Mesenchymal stem cell (in vitro differentiated cells and primary cell): ENCODE measurements at regions not wholly inside any gene's neighbourhood (a gene's known extent, or its start where the extent isn't known, plus 50 kb on each side); places are given as distances from the start of the nearest gene placed in this dataset.

Experiments
- DNase-seq: peaks from one replicate; pipeline ENCODE4 v3.0.0-alpha.2; 2013
- H2AFZ ChIP-seq: one replicate; pipeline ENCODE4 v1.6.1; 2013; ENCODE audit warnings: low read depth, mild to moderate bottlenecking, control low read depth, inconsistent platforms, low read length, moderate library complexity
- H2AK5ac ChIP-seq: 2 replicates; pipeline ENCODE4 v1.6.1; 2013; ENCODE audit warnings: low read length, moderate library complexity, mild to moderate bottlenecking, inconsistent platforms; ENCODE audit not compliant: severe bottlenecking
- H2BK120ac ChIP-seq: one replicate; pipeline ENCODE4 v1.6.1; 2013; ENCODE audit warnings: low read depth, mild to moderate bottlenecking, inconsistent platforms, low read length, moderate library complexity
- H2BK12ac ChIP-seq, 2 experiments: one replicate each; pipeline ENCODE4 v1.6.1; 2013; ENCODE audit warnings: inconsistent platforms in 2 of 2, low read length in 2 of 2, mild to moderate bottlenecking in 2 of 2, moderate library complexity in 2 of 2, control low read depth in 1 of 2
- H2BK15ac ChIP-seq: one replicate; pipeline ENCODE4 v1.6.1; 2013; ENCODE audit warnings: mild to moderate bottlenecking, low read depth, inconsistent platforms; ENCODE audit not compliant: poor library complexity, severe bottlenecking
- H2BK5ac ChIP-seq: 2 replicates; pipeline ENCODE4 v1.6.1; 2013; ENCODE audit warnings: low read depth, mild to moderate bottlenecking, low read length, control low read depth, inconsistent platforms; ENCODE audit not compliant: poor library complexity, severe bottlenecking
- H3K14ac ChIP-seq, 2 experiments: one replicate each; pipeline ENCODE4 v1.6.1; 2013; ENCODE audit warnings: inconsistent platforms in 2 of 2, low read length in 2 of 2, control low read depth in 1 of 2, mild to moderate bottlenecking in 1 of 2, moderate library complexity in 1 of 2
- H3K18ac ChIP-seq, 2 experiments: one replicate each; pipeline ENCODE4 v1.6.1; 2013; ENCODE audit warnings: inconsistent platforms in 2 of 2, low read length in 2 of 2, control low read depth in 1 of 2, low read depth in 1 of 2, mild to moderate bottlenecking in 1 of 2
- H3K23ac ChIP-seq, 2 experiments: one replicate each; pipeline ENCODE4 v1.6.1; 2013; ENCODE audit warnings: inconsistent platforms in 2 of 2, low read length in 2 of 2, mild to moderate bottlenecking in 2 of 2, moderate library complexity in 2 of 2, control low read depth in 1 of 2
- H3K27ac ChIP-seq: 2 replicates; pipeline ENCODE4 v1.5.1; 2013; ENCODE audit warnings: mild to moderate bottlenecking, moderate library complexity, low read length, control low read depth, inconsistent platforms; ENCODE audit not compliant: poor library complexity, severe bottlenecking
- H3K27me3 ChIP-seq, 2 experiments: 2 replicates each; pipeline versions ENCODE4 v1.6.1 to v1.7.0; 2013; ENCODE audit warnings: low read length in 2 of 2, mild to moderate bottlenecking in 2 of 2, moderate library complexity in 2 of 2, control low read depth in 1 of 2, inconsistent platforms in 1 of 2; ENCODE audit not compliant: control insufficient read depth in 1 of 2, insufficient read depth in 1 of 2
- H3K36me3 ChIP-seq, 2 experiments: 2 replicates each; pipeline versions ENCODE4 v1.6.1 to v1.7.0; 2013; ENCODE audit warnings: low read length in 2 of 2, control low read depth in 1 of 2, inconsistent platforms in 1 of 2, low read depth in 1 of 2, mild to moderate bottlenecking in 1 of 2; ENCODE audit not compliant: insufficient read depth in 2 of 2, control insufficient read depth in 1 of 2
- H3K4ac ChIP-seq, 2 experiments: one replicate each; pipeline ENCODE4 v1.6.1; 2013; ENCODE audit warnings: inconsistent platforms in 2 of 2, low read length in 2 of 2, mild to moderate bottlenecking in 2 of 2, moderate library complexity in 2 of 2, control low read depth in 1 of 2, low read depth in 1 of 2
- H3K4me1 ChIP-seq: 2 replicates; pipeline ENCODE4 v1.6.1; 2013; ENCODE audit warnings: low read depth, low read length, control low read depth; ENCODE audit not compliant: control insufficient read depth, insufficient read depth
- H3K4me2 ChIP-seq: 2 replicates; pipeline ENCODE4 v1.6.1; 2013; ENCODE audit warnings: low read length, mild to moderate bottlenecking, inconsistent platforms; ENCODE audit not compliant: poor library complexity, severe bottlenecking
- H3K4me3 ChIP-seq, 2 experiments: 2 replicates each; pipeline versions ENCODE4 v1.5.1 to v1.7.0; 2013; ENCODE audit warnings: low read length in 2 of 2, mild to moderate bottlenecking in 2 of 2, control low read depth in 1 of 2, low read depth in 1 of 2; ENCODE audit not compliant: insufficient read depth in 1 of 2
- H3K79me1 ChIP-seq: replicated peaks from 2 replicates; pipeline ENCODE4 v1.6.1; 2013; ENCODE audit warnings: mild to moderate bottlenecking, control low read depth, low read length, inconsistent platforms; ENCODE audit not compliant: poor library complexity, severe bottlenecking
- H3K9ac ChIP-seq: 2 replicates; pipeline ENCODE4 v1.7.0; 2013; ENCODE audit warnings: mild to moderate bottlenecking, low read length, moderate library complexity
- H3K9me3 ChIP-seq: 2 replicates; pipeline ENCODE4 v1.7.0; 2013; ENCODE audit warnings: mild to moderate bottlenecking, low read length; ENCODE audit not compliant: control insufficient read depth
- H4K8ac ChIP-seq: one replicate; pipeline ENCODE4 v1.6.1; 2013; ENCODE audit warnings: inconsistent platforms, mild to moderate bottlenecking, low read length, moderate library complexity
- H4K91ac ChIP-seq: one replicate; pipeline ENCODE4 v1.6.1; 2013; ENCODE audit warnings: mild to moderate bottlenecking, low read length, inconsistent platforms
- WGBS: methylation state at CpG from one replicate; pipeline ENCODE4 v1.1.7; 2013; ENCODE audit warnings: mixed read lengths; 5-methylcytosine and 5-hydroxymethylcytosine counted together

DNA sequence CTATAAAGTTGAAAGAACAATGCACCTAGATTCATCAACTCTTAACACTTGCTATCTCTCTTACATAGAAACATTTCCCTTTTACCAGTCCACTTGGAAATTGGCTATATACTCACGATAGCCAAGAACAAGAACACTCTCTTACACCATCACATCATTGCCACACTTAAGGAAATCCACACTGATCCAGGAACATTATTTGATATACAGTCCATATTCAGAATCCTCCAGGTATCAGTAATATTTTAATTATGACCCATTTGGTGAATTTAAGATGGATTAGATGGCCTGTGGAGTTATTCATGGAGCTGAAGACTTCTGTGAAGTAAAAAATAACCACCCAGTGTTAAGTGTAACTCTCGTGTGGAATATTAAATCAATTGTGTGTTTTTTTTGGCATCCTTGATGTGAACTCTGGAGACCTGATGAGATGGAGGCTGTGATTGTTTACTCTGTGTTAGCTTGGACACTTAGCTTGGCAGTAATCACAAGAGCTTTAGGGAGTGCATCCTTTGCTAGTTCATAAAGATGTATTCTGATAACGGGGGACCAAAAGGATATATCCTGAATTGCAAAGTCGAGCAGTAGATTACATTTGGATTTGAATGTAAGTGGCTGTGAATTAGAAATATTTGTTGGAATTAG, 52.0 kb upstream of the ABL1 start:
- H3K23ac ChIP-seq: no peak overlapping the region
- H3K18ac ChIP-seq: no peak overlapping the region
- H3K27ac ChIP-seq: no peak overlapping the region
- H2BK12ac ChIP-seq: no peak overlapping the region
- no peak overlapping the region for H3K4me2 ChIP-seq
- no peak for DNase-seq
- no peak overlapping the region for H2BK120ac ChIP-seq
- no peaks in the 10 kb centered on the region for H3K27me3 ChIP-seq
- H4K91ac ChIP-seq: no peak overlapping the region
- peak overlapping the region in 1 of 2 experiments; percentile 42 for H3K4me3 ChIP-seq
- H3K9ac ChIP-seq: peak overlapping the region; percentile 95
- H2AFZ ChIP-seq: no peak overlapping the region
- H3K4ac ChIP-seq: no peak overlapping the region
- H3K36me3 ChIP-seq: peaks cover 0 to 3% of the 10 kb centered on the region in 2 experiments
- 63% methylated on average over 4 of the region's 4 CpGs for WGBS
- no peak overlapping the region for H2BK5ac ChIP-seq
- peaks cover 11% of the 10 kb centered on the region for H3K4me1 ChIP-seq
- no peak overlapping the region for H2BK15ac ChIP-seq
- H3K9me3 ChIP-seq: no peaks in the 10 kb centered on the region
- H4K8ac ChIP-seq: no peak overlapping the region
- peaks cover 33% of the 10 kb centered on the region for H3K79me1 ChIP-seq
- no peak overlapping the region for H3K14ac ChIP-seq
- no peak overlapping the region for H2AK5ac ChIP-seq

GRCh38 chr9:130785053-130785452, 50.0 kb upstream of the ABL1 start:
- Histone ChIP-seq H2BK120ac (no peak overlapping the region), H3K79me1 (peaks cover 35% of the 10 kb centered on the region)
- over 99% methylated on average over 5 of the region's 8 CpGs for WGBS

More at GRCh38 chr9:130785053-130785452, 50.0 kb upstream of the ABL1 start:
- Histone ChIP-seq H2BK5ac (no peak overlapping the region), H3K4ac (no peak overlapping the region), H2BK15ac (peak overlapping the region; percentile 60), H3K9ac (no peak overlapping the region), H4K8ac (no peak overlapping the region), H3K14ac (peak overlapping the region in 1 of 2 experiments; percentile 35), H3K27ac (no peak overlapping the region), H2AK5ac (no peak overlapping the region), H3K4me1 (peaks cover 10% of the 10 kb centered on the region), H3K4me2 (no peak overlapping the region), H3K27me3 (no peaks in the 10 kb centered on the region), H2BK12ac (peak overlapping the region in 1 of 2 experiments; percentile 15), H4K91ac (peak overlapping the region; percentile 70), H2AFZ (no peak overlapping the region), H3K9me3 (peaks cover 5% of the 10 kb centered on the region), H3K36me3 (peaks cover 0 to 4% of the 10 kb centered on the region in 2 experiments), H3K23ac (no peak overlapping the region), H3K4me3 (no peak overlapping the region), H3K18ac (no peak overlapping the region)
- DNase-seq: no peak
